8988T (cell line): ENCODE measurements at regions not wholly inside any gene's neighbourhood (a gene's known extent, or its start where the extent isn't known, plus 50 kb on each side); places are given as distances from the start of the nearest gene placed in this dataset.
"Not testable (repeated sequence)": the region's sequence is repeated elsewhere in the genome, so short reads cannot be mapped to it uniquely, and the experiment has no call there.

Experiments
- DNase-seq: peaks from one replicate; pipeline ENCODE4 v3.0.0; 2011

GRCh38 chr1:18564676-18565075 lies 66.0 kb upstream of the PAX7 start:
- DNase-seq, result no peak

GRCh38 chr1:18565321-18565720 lies 65.3 kb upstream of the PAX7 start:
- DNase-seq, result no peak

DNA sequence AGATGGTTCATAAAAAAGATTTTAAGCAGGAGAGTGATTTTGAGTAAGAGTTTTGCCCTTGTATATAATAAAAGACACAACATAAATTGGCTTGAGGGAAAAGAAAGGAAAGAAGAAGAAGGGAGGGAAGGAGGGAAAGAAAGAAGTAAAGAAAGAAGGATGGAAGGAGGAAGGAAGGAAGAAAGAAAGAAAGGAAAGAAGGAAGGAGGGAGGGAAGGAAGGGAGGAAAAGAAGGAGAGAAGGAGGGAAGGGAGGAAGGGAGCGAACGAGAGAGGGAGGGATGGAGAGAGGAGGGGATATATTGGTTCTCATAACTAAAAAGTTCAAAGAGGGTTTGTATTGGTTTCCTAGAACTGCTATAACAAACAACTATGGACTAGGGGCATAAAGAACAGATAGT lies 62.2 kb upstream of the PAX7 start:
- DNase-seq, result no peak

GRCh38 chr1:18569251-18569650 lies 61.4 kb upstream of the PAX7 start:
- DNase-seq, result no peak

- DNase-seq, result no peak
Measured at GRCh38 chr1:18569811-18570545, 60.7 kb upstream of the PAX7 start.

DNA sequence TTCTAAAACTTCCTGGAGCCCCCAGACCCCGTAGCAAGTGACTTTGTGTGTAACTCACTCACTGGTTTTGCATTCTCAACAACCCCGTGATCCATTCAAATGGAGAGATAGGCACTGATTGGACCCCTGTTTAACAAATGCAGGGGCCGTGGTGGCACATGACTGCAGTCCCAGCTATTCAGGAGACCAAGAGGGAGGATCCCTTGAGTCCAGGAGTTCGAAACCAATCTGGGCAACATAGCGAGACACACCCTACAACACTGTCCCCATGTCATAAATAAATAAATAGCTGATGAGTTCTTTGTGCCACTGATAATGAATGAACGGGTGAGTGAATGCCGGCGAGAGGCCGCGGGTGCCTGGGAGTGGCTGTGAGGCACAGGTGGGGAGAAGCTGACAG lies 59.4 kb upstream of the PAX7 start:
- DNase-seq, result no peak

GRCh38 chr1:18572022-18572880 lies 58.4 kb upstream of the PAX7 start:
- DNase-seq, result no peak

DNA sequence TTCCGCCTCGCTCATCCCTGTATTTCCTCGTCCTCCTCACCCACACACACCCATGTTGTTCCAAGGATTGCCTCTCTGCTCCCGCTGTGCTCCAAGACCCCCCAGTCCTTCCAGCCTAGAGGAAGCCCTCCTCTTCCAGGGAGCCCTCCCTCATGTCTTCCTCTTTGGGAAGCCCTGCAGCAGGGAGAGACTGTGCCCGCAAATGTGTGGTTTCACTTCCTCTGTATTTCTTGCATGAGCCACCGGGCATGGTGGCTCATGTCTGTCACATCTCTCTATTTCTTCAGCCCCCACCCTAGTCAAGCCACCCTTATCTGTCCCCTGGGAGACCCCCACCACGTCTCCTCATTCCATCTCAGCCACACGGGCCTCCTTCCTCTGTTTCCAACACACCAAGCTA lies 57.5 kb upstream of the PAX7 start:
- DNase-seq, result no peak

- no peak for DNase-seq
Measured at GRCh38 chr1:18574754-18575153, 55.9 kb upstream of the PAX7 start.

DNA sequence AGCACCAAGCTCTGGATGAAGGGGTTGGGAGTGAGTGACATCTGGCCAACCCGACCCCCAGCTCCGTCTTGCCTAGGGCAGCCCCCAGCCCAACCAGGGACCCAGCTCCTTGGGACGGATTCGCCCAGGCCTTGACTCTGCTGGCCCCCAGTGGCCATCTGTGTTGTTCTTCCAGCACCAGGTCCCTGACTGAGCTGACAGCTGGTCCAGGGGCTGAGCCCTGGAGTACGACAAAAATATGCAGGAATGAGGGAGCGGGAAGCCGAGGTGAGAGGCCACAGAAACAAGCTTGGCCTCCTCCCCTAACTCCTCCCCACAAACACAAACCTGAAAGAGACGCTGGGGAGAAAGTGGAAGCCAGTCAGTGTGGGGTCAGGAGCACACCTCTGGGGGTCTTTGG lies 55.0 kb upstream of the PAX7 start:
- DNase-seq, result peak; percentile 52

DNA sequence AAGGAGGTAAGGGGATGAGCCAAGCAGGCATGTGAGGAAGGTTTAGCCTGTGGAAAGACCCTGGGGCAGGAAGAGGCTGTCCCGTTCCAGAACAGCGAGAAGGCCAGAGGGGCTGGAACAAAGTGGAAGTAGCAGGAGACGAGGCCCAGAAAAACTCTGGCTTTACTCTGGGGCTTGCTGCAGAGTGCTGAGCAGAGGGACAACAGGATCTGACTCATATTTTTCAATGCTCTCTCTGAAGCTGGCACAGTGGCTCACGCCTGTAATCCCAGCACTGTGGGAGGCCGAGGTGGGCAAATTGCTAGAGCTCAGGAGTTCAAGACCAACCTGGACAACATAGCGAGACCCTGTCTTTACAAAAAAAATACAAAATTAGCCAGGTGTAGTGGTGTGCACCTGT lies 52.4 kb upstream of the PAX7 start:
- DNase-seq, result no peak

- DNase-seq, result not testable (repeated sequence)
Measured at GRCh38 chr1:18579267-18579666, 51.4 kb upstream of the PAX7 start.

GRCh38 chr1:18580047-18580446 lies 50.6 kb upstream of the PAX7 start:
- no peak for DNase-seq

- DNase-seq, result no peak
Measured at GRCh38 chr1:18580691-18581419, 49.8 kb upstream of the PAX7 start.
